NCI-H446 treated with DMSO at 0.1 percent for 48 hours (cell line): ENCODE measurements at regions not wholly inside any gene's neighbourhood (a gene's known extent, or its start where the extent isn't known, plus 50 kb on each side); places are given as distances from the start of the nearest gene placed in this dataset.
"Not testable (repeated sequence)": the region's sequence is repeated elsewhere in the genome, so short reads cannot be mapped to it uniquely, and the experiment has no call there.

Experiments used
- DNase-seq: peaks from one replicate; lab custom pipeline; 2025; lab: John Stamatoyannopoulos, UW

DNA sequence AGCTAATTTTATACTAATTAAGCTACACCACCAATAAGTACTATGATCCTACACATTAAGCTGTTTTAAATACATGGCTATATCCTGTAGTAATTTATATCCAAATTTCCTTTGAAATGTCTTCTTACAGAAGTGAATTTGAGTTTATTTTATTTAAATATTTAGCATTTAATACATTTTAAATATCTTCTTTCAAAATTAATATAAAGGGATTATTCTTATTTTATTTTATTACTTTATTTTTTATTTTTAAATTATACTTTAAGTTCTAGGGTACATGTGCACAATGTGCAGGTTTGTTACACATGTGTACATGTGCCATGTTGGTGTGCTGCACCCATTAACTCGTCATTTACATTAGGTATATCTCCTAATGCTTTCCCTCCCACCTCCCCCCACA lies 310.9 kb upstream of the IZUMO3 start:
- DNase-seq: not testable (repeated sequence)

DNA sequence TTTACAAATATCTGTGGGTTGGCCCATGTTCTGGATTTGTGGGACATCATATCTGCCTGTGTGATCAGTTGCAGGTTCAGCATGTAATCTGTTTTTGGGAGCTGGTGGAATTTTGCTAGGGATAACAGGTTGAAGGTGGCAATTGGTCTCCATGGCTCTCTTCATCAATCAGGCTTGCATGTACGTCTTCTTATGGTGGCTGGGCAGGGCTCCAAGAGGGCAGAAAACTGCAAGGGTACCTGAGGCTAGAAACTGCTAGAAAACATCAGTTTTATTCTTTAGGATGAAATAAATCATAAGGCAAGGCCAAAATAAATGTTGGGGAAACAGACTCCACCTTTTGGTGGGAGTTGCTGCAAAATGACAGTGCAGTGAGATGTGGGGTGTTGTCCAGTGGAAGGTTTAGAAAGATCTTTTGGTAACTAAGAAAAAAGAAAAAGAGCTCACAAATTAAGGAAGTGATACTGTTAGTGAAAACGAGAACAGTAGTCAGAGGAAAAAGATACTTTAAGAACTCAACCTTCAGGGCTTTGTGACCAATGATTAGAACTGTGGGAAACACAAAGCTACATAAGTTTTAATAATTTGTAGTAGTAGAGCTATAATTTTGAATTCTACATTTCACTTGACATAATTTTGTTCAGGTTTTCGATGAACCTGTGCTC lies 300.7 kb upstream of the IZUMO3 start:
- DNase-seq: no peak

- no peak for DNase-seq
These were observed 298.5 kb upstream of the IZUMO3 start for GRCh38 chr9:24844217-24844616.

DNA sequence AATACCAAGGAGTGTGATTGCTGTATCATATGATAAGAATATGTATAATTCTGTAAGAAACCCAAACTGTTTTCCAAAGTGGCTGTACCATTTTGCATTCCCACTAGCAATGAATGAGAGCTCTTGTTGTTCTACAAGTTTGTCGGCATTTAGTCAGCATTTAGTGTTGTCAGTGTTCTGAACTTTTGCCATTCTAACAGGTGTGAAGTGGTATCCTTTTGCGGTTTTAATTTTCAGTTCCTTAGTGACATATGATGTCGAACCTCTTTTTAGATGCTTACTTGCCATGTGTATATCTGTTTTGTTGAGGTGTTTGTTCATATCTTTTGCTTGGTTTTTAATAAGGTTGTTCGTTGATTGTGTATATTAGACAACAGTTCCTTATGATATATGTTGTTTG lies 296.3 kb upstream of the IZUMO3 start:
- no peak for DNase-seq

GRCh38 chr9:24832307-24832706 lies 286.6 kb upstream of the IZUMO3 start:
- DNase-seq: no peak

DNA sequence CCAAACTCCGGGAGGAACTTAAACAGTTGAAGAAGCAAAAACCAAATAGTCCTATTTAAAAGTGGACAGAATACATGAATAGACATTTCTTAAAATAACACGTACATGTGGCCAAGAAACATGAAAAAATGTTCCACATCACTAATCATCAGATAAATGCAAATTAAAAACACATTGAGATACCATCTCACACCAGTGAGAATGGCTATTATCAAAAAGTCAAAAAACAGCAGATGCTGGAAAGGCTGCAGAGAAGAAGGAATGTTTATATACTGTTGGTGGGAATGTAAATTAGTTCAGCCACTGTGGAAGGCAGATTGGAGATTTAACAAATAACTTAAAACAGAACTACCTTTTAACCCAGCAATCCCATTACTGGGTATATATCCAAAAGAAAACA lies 283.0 kb upstream of the IZUMO3 start:
- no peak for DNase-seq

DNA sequence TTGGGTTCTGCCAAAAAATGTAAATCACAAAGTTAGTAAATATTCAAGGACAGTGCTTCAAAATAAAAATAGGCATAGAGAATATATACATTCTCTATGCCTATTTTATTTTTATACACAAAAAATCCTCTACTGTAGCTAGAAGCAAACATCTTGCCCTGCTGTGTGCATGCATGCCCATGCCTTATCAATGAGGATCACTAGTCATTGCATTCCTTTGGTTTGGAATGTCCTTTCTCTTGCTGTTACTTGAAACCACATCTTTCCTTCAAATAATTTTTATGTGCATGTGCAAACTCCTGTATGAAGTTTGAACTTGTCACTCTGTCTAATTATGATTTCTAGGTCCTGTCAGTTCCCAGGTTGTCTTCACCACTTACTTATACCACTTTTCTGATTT lies 278.9 kb upstream of the IZUMO3 start:
- no peak for DNase-seq

GRCh38 chr9:24820196-24820595 lies 274.5 kb upstream of the IZUMO3 start:
- DNase-seq: no peak

- DNase-seq: no peak
These were observed 272.1 kb upstream of the IZUMO3 start for GRCh38 chr9:24817756-24818155.

GRCh38 chr9:24816006-24816405 lies 270.3 kb upstream of the IZUMO3 start:
- no peak for DNase-seq

DNA sequence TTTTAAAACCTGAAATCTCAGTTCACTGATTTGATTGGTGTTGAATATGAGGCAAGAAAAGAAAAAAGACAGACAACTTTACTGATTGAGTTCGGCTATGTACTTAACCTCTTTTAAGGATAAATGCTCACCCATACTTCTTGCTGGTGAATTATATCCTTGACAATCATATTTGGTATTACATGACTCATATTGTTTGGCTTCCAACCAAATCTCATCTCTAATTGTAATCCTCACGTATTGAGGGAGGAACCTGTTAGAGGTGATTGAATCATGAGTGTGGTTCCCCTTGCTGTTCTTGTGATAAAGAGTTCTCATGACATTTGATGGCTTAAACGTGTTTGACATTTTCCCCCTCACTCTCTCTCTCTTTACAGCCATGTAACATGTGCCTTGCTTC lies 255.6 kb upstream of the IZUMO3 start:
- no peak for DNase-seq

DNA sequence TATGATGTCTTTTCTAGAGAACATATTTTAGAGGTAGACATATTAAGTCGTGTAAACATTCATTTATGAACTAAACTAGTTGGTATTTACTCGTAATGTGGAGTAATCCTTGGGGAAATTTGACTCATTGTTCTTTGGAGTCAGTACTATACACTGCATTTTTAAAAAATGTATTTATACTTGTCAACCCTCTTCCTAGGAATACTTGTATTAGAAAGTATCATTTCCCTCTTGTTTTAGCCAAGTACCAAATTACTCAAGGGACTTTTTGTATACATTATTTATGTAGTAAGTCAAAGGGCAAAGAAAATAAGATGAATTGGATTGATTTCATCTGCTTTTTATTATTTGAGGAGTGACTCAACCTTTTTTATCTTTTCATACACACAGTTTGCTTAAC lies 248.1 kb upstream of the IZUMO3 start:
- no peak for DNase-seq

- DNase-seq: no peak
These were observed 230.5 kb upstream of the IZUMO3 start for GRCh38 chr9:24776226-24776625.

DNA sequence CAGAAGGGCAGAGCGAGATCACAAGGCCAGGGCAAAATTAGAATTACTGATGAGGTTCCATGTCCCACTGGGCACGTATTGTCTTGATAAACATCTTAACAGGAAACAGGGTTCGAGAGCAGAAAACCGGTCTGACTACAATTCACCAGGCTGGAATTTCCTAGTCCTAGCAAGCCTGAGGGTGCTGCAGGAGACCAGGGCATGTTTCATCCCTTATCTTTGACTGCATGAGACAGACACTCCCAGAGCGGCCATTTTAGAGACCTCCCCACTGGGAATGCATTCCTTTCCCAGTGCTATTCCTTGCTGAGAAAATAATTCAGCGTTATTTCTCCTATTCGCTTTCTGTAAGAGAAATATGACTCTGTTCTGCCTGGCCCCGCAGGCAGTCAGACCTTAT lies 228.5 kb upstream of the IZUMO3 start:
- DNase-seq: not testable (repeated sequence)

- DNase-seq: no peak
These were observed 220.4 kb upstream of the IZUMO3 start for GRCh38 chr9:24766081-24766480.

DNA sequence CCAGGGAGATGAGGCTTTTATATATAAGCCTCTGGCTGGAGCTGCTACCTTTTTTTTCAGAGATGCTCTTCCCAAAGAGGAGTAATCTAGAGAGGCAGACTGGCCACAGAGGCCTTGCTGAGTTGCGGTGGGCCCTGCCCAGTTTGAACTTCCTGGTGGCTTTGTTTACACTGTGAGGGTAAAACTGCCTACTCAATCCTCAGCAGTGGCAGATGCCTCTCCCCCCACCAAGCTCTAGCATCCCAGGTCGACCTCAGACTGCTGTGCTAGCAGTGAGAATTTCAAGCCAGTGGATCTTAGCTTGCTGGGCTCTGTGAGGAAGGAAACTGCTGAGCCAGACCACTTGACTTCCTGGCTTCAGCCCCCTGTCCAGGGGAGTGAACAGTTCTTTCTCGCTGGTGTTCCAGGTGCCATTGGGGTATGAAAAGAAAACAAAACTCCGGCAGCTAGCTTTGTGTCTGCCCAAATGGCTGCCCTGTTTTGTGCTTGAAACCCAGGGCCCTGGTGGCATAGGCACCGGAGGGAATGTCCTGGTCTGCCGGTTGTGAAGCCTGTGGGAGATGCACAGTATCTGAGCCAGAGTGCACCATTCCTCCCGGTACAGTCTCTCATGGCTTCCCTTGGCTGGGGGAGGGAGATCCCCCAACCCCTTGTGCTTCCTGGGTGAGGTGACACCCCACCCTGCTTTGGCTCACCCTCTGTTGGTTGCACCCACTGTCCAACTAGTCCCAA lies 219.5 kb upstream of the IZUMO3 start:
- DNase-seq: no peak

DNA sequence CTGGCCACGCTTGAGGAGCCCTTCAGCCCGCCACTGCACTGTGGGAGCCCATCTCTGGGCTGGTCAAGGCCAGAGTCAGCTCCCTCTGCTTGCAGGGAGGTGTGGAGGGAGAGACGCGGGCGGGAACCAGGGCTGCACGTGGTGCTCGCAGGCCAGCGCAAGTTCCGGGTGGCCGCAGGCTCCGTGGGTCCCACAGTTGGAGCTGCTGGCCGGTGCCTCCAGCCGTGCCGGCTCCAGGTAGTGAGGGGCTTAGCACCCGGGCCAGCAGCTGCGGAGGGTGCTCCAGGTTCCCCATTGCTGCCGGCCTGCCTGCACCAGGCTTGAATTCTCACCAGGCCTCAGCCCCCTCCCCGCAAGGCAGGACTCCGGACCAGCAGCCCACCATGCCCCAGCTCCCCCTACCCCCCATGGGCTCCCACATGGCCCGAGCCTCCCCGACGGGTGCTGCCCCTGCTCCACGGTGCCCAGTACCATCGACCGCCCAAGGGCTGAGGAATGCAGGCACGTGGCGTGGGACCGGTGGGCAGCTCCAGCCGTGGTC lies 192.8 kb upstream of the IZUMO3 start:
- DNase-seq: no peak

DNA sequence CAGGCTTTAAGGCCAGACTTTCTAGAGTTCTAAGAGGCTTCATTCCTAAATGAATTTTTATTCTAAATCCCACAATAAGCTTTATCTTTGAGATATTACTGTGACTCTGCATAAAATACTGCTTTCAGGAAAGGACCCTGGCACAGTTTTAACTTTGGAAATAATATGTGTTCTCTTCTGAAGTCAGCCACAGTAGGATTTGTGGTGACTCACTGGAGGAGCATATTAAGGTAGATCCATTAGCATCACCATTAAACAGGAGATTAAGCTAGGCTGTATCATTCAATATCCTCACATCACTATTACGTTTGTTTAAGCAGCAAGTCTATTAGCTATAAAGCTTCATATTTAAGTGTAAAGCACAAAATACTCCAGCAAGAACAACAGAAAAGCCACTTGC lies 186.1 kb upstream of the IZUMO3 start:
- DNase-seq: no peak

DNA sequence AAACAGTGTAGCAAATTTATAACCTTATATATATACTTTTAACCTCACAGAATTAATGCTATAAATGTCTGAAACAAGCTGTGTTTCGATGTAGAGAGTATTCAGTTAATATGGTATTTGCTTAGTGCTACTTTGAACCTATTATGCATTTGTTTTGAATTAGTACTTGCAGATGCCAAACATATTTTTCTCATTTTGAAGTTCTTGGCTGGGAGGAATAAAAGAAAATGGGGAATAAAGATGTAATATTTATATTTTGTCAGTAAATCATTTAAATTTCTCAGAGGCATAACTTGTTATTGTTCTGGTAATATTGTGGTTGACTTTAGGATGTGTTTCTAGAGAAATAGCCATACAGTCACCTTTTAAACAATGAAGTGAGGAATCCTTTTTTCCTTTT lies 175.9 kb upstream of the IZUMO3 start:
- no peak for DNase-seq

GRCh38 chr9:24712206-24712605 lies 166.5 kb upstream of the IZUMO3 start:
- no peak for DNase-seq

GRCh38 chr9:24708814-24709213 lies 163.1 kb upstream of the IZUMO3 start:
- DNase-seq: no peak

DNA sequence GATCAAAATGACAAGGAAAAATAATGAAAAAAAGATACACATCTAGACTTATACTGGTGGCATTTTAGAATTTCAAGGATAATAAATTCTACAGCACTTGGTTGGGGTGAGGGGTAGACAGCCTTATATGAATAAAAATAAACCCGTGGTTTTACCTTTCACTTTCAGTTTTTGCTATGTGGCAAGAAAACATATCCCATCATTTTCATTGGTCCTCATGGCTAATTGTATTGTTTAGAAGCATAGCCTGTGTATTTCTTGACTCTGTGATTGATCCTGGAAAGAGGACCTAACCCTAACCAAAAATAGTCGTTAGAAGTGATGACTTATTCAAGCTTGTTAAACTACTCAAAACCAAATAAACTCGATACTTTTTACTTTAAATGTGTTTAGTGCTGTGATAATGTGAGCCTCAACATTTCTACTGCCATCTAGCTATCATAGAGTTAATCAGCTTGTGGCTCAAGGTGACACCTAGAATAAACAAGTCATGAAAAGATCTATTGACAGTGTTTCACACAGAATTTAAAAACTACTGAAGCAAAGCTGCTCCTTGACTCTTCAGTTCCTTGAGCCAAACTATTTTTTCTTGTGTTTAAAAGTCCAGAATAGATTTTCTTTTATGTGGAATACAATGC lies 153.3 kb upstream of the IZUMO3 start:
- no peak for DNase-seq

GRCh38 chr9:24672336-24672735 lies 126.6 kb upstream of the IZUMO3 start:
- DNase-seq: no peak
